ENCODE measurements at regions not wholly inside any gene's neighbourhood (a gene's known extent, or its start where the extent isn't known, plus 50 kb on each side); places are given as distances from the start of the nearest gene placed in this dataset.

DNA sequence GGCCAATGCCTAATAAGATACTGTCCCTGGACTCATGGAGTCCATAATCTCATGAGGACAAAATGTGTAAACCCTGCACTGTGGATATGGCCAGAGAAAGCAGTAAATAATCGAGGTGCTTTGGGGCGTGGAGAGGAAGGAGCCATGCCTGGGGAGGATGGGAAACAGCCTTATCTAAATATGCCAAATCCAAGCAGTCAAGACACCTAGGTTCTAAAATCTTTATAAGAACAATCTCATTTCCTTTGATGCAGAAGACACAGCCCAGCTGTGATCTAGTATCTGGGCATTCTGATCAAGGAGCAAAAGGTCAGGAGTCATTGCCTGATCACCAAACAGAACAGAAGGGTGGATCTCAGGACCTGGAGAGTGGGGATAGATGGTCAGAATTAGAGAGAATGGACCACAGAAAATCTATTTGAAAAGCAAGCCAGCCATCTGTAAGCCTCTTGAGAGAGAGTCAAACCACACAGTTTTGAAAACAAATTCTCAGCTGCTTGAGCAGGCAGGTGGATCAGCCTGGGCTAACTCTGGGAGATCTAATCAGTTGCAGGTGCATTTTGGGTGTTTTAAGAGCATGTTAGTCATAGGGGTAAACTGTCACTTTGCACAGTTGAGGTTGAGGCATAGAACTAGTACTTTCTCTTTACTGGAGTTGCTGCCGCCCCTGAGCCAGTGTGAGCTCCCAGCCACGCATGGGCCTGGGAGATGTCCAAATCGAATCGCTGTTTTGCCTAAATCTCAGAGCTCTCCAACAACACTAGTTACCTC is 130.8 kb upstream of the TNFAIP3 start:
- intact Hi-C loops (cut with micrococcal nuclease; ENCODE audit: unreplicated experiment): no loop called here
- Mint-ChIP-seq H3K27ac (ENCODE audit: unreplicated experiment) (no peak overlapping the region), H3K27me3 (ENCODE audit: insufficient read depth, unreplicated experiment) (no peaks in the 10 kb centered on the region), H3K4me3 (ENCODE audit: unreplicated experiment) (no peak overlapping the region), H3K4me1 (ENCODE audit: low read depth, unreplicated experiment) (peaks cover 27% of the 10 kb centered on the region), H3K36me3 (ENCODE audit: insufficient read depth, unreplicated experiment) (peaks cover 4% of the 10 kb centered on the region), H3K9me3 (ENCODE audit: unreplicated experiment) (peaks cover 8% of the 10 kb centered on the region)
- Histone ChIP-seq H3K27me3 (replicated peaks; ENCODE audit: control insufficient read depth, insufficient read depth, low read length) (no peaks in the 10 kb centered on the region), H3K4me3 (ENCODE audit: low read depth, low read length) (no peak overlapping the region), H3K36me3 (ENCODE audit: control insufficient read depth, insufficient read depth, low read length) (no peaks in the 10 kb centered on the region), H3K9me3 (no peaks in the 10 kb centered on the region), H3K4me1 (peaks cover 17% of the 10 kb centered on the region)
- ChIA-PET POLR2A (no interaction called here), CTCF (no interaction called here)
- TF ChIP-seq, protein P1, sequence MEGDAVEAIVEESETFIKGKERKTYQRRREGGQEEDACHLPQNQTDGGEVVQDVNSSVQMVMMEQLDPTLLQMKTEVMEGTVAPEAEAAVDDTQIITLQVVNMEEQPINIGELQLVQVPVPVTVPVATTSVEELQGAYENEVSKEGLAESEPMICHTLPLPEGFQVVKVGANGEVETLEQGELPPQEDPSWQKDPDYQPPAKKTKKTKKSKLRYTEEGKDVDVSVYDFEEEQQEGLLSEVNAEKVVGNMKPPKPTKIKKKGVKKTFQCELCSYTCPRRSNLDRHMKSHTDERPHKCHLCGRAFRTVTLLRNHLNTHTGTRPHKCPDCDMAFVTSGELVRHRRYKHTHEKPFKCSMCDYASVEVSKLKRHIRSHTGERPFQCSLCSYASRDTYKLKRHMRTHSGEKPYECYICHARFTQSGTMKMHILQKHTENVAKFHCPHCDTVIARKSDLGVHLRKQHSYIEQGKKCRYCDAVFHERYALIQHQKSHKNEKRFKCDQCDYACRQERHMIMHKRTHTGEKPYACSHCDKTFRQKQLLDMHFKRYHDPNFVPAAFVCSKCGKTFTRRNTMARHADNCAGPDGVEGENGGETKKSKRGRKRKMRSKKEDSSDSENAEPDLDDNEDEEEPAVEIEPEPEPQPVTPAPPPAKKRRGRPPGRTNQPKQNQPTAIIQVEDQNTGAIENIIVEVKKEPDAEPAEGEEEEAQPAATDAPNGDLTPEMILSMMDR (IDR thresholded peaks at IDR 0.05; ENCODE audit: insufficient read depth in 1 of 2, low read depth in 1 of 2, low read length in 1 of 2, severe bottlenecking in 1 of 2, unreplicated experiment in 1 of 2): no peak
- no TSS peak for BruUV-seq (replicated peaks)
- DNase-seq: no peak

DNA sequence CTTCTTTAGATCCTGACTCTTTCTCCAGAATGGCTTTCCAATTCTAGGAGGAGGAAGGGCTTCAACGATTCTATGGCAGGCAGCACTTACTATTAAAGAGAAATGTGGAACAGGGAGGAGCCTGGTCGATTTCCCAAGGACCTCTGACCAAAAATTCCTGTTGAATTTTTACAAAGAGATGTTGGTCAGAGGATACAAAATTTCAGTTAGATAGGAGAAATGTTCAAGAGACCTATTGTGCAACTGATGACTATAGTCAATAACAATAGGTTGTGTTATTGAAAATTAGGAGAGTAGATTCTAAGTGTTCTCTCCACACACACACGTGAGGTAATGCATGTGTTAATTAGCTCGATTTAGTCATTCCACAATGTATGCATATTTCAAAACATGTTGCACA is 130.1 kb upstream of the TNFAIP3 start:
- Histone ChIP-seq H3K4me1 (peaks cover 11% of the 10 kb centered on the region), H3K36me3 (ENCODE audit: control insufficient read depth, insufficient read depth, low read length) (no peaks in the 10 kb centered on the region), H3K4me3 (ENCODE audit: low read depth, low read length) (no peak overlapping the region), H3K27me3 (replicated peaks; ENCODE audit: control insufficient read depth, insufficient read depth, low read length) (no peaks in the 10 kb centered on the region), H3K9me3 (no peaks in the 10 kb centered on the region)
- ChIA-PET CTCF (no interaction called here), POLR2A (no interaction called here)
- TF ChIP-seq, protein P1 (IDR thresholded peaks at IDR 0.05; ENCODE audit: insufficient read depth in 1 of 2, low read depth in 1 of 2, low read length in 1 of 2, severe bottlenecking in 1 of 2, unreplicated experiment in 1 of 2): no peak
- intact Hi-C loops (cut with micrococcal nuclease; ENCODE audit: unreplicated experiment): no loop called here
- H3K36me3 Mint-ChIP-seq (ENCODE audit: insufficient read depth, unreplicated experiment): peaks cover 4% of the 10 kb centered on the region
- no peak for DNase-seq
- no peaks in the 10 kb centered on the region for H3K27me3 Mint-ChIP-seq (ENCODE audit: insufficient read depth, unreplicated experiment)
- no peak overlapping the region for H3K4me3 Mint-ChIP-seq (ENCODE audit: unreplicated experiment)
- H3K27ac Mint-ChIP-seq (ENCODE audit: unreplicated experiment): no peak overlapping the region
- no TSS peak for BruUV-seq (replicated peaks)
- H3K9me3 Mint-ChIP-seq (ENCODE audit: unreplicated experiment): peaks cover 8% of the 10 kb centered on the region
- H3K4me1 Mint-ChIP-seq (ENCODE audit: low read depth, unreplicated experiment): peaks cover 22% of the 10 kb centered on the region

- H3K4me1 Mint-ChIP-seq (ENCODE audit: low read depth, unreplicated experiment): peaks cover 16% of the 10 kb centered on the region
- H3K4me3 ChIP-seq (ENCODE audit: low read depth, low read length): no peak overlapping the region
- CTCF ChIA-PET: no interaction called here
- H3K4me3 Mint-ChIP-seq (ENCODE audit: unreplicated experiment): no peak overlapping the region
- H3K9me3 Mint-ChIP-seq (ENCODE audit: unreplicated experiment): peaks cover 8% of the 10 kb centered on the region
- H3K27ac Mint-ChIP-seq (ENCODE audit: unreplicated experiment): no peak overlapping the region
- intact Hi-C loops (cut with micrococcal nuclease; ENCODE audit: unreplicated experiment): no loop called here
- H3K27me3 ChIP-seq (replicated peaks; ENCODE audit: control insufficient read depth, insufficient read depth, low read length): no peaks in the 10 kb centered on the region
- no TSS peak for BruUV-seq (replicated peaks)
- no peaks in the 10 kb centered on the region for H3K36me3 Mint-ChIP-seq (ENCODE audit: insufficient read depth, unreplicated experiment)
- no peaks in the 10 kb centered on the region for H3K4me1 ChIP-seq
- no peaks in the 10 kb centered on the region for H3K36me3 ChIP-seq (ENCODE audit: control insufficient read depth, insufficient read depth, low read length)
- POLR2A ChIA-PET: no interaction called here
- no peaks in the 10 kb centered on the region for H3K9me3 ChIP-seq
- no peaks in the 10 kb centered on the region for H3K27me3 Mint-ChIP-seq (ENCODE audit: insufficient read depth, unreplicated experiment)
- no peak for DNase-seq
- TF ChIP-seq, protein P1 (IDR thresholded peaks at IDR 0.05; ENCODE audit: insufficient read depth in 1 of 2, low read depth in 1 of 2, low read length in 1 of 2, severe bottlenecking in 1 of 2, unreplicated experiment in 1 of 2): no peak
These were observed 129.0 kb upstream of the TNFAIP3 start for GRCh38 chr6:137737836-137738596.

Measured in Caco-2 (cell line).